ENCODE measurements at regions not wholly inside any gene's neighbourhood (a gene's known extent, or its start where the extent isn't known, plus 50 kb on each side); places are given as distances from the start of the nearest gene placed in this dataset.

DNA sequence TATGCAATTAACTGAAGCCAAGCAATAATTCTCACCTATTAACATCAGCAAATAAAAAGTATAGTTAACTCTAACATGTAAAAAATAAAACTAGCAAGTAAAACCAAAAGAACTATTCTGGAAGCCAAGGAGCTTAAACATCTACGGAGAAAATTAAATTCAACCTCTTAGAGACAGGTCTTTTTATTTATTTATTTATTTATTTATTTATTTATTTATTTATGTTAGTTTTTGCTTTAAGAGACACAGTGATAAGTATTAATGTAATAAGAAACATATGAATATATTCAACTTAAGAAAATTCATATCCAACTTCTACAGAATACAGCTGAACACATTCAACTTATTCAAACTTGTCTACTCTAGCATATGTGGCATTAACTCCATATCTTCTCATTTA lies 472.1 kb upstream of the IZUMO3 start:
- no peak for TF ChIP-seq EZH2 (IDR thresholded peaks at IDR 0.05; ENCODE audit: low read length, missing control alignments)
- TF ChIP-seq, protein P1, sequence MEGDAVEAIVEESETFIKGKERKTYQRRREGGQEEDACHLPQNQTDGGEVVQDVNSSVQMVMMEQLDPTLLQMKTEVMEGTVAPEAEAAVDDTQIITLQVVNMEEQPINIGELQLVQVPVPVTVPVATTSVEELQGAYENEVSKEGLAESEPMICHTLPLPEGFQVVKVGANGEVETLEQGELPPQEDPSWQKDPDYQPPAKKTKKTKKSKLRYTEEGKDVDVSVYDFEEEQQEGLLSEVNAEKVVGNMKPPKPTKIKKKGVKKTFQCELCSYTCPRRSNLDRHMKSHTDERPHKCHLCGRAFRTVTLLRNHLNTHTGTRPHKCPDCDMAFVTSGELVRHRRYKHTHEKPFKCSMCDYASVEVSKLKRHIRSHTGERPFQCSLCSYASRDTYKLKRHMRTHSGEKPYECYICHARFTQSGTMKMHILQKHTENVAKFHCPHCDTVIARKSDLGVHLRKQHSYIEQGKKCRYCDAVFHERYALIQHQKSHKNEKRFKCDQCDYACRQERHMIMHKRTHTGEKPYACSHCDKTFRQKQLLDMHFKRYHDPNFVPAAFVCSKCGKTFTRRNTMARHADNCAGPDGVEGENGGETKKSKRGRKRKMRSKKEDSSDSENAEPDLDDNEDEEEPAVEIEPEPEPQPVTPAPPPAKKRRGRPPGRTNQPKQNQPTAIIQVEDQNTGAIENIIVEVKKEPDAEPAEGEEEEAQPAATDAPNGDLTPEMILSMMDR (conservative IDR thresholded peaks at IDR 0.05 in 1 of 2, IDR thresholded peaks at IDR 0.05 in 1 of 2; ENCODE audit: low read depth in 1 of 2, low read length in 2 of 2): no peak
